Activated naive CD4-positive, alpha-beta T cell treated with anti-CD3 and anti-CD28 coated beads for 36 hours (primary cell): ENCODE measurements at regions not wholly inside any gene's neighbourhood (a gene's known extent, or its start where the extent isn't known, plus 50 kb on each side); places are given as distances from the start of the nearest gene placed in this dataset.
"Not testable (repeated sequence)": the region's sequence is repeated elsewhere in the genome, so short reads cannot be mapped to it uniquely, and the experiment has no call there.

ENCODE experiments used
- CTCF ChIA-PET: fragments of 350-600 bp; sonication (Branson Sonifier 250); formaldehyde crosslinking; loops from one replicate; lab custom pipeline; 2021; ENCODE audit warnings: antibody characterized with exemption; lab: Charles Lee
- DNase-seq: peaks from one replicate; pipeline ENCODE4 v3.0.0-alpha.2; 2020
- H3K27ac Mint-ChIP-seq: one replicate; pipeline ENCODE4 v1.8.0; 2021; ENCODE audit warnings: mild to moderate bottlenecking, mixed read lengths
- H3K27me3 Mint-ChIP-seq: one replicate; pipeline ENCODE4 v1.8.0; 2021; ENCODE audit warnings: low read depth, mixed read lengths
- H3K36me3 Mint-ChIP-seq: one replicate; pipeline ENCODE4 v1.8.0; 2021; ENCODE audit warnings: low read depth, mixed read lengths
- H3K4me1 Mint-ChIP-seq: one replicate; pipeline ENCODE4 v1.8.0; 2021; ENCODE audit warnings: low read depth, mixed read lengths
- H3K4me3 Mint-ChIP-seq: one replicate; pipeline ENCODE4 v1.8.0; 2021; ENCODE audit warnings: mild to moderate bottlenecking, moderate library complexity, mixed read lengths
- H3K9me3 Mint-ChIP-seq: one replicate; pipeline ENCODE4 v1.8.0; 2021; ENCODE audit warnings: mixed read lengths
- intact Hi-C: fragments of 100-400 bp; cut with micrococcal nuclease; formaldehyde crosslinking; loops from one replicate; pipeline ENCODE4 v1.15.1; 2023

DNA sequence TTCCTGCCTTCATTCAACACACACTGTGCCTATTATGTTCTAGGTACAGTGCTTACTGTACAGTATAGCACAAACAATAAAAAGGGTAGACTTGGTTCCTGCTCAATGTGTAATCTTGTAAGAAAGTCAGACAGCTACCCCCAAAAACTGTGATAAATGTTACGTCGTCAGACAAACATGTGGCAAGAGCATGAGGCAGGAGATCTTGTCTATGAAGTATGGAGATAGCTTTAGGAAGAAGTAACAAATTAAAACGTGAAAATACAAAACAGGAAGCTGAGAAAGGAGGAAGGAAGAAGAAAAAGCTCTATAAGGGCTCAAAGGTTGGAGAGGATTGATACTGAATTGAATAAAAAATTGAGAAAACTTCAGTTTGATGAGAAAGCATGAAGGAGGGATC is 276.2 kb upstream of the HNRNPA3 start:
- intact Hi-C loops = no loop called here
- no peak overlapping the region for H3K27ac Mint-ChIP-seq
- H3K4me3 Mint-ChIP-seq = no peak overlapping the region

DNA sequence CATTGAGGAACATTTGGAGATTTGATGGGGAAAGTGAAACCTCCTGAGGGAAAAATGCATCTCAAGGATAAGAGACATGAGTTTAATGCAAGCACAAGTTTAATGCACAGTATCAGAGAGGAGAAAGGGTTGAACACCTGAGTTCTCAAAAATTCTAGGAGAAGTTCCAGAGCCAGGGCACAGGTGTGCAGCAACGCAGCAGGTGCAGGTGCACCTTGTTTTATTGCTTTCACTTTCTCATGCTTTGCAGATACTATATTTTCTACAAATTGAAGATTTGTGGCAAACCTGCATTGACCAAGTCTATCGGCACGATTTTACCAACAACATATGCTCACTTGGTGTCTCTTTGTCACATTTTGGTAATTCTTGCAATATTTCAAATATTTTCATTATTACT is 267.6 kb upstream of the HNRNPA3 start:
- Mint-ChIP-seq H3K27ac (no peak overlapping the region), H3K27me3 (peaks cover 2% of the 10 kb centered on the region), H3K4me1 (no peaks in the 10 kb centered on the region), H3K36me3 (no peaks in the 10 kb centered on the region), H3K9me3 (no peaks in the 10 kb centered on the region), H3K4me3 (no peak overlapping the region)
- intact Hi-C loops = no loop called here
- CTCF ChIA-PET = no interaction called here
- no peak for DNase-seq

More for the DNA sequence above, 276.2 kb upstream of the HNRNPA3 start:
- H3K36me3 Mint-ChIP-seq = no peaks in the 10 kb centered on the region
- H3K27me3 Mint-ChIP-seq = peaks cover 8% of the 10 kb centered on the region
- no peaks in the 10 kb centered on the region for H3K9me3 Mint-ChIP-seq
- no peak for DNase-seq
- peaks cover 6% of the 10 kb centered on the region for H3K4me1 Mint-ChIP-seq
- CTCF ChIA-PET = no interaction called here

DNA sequence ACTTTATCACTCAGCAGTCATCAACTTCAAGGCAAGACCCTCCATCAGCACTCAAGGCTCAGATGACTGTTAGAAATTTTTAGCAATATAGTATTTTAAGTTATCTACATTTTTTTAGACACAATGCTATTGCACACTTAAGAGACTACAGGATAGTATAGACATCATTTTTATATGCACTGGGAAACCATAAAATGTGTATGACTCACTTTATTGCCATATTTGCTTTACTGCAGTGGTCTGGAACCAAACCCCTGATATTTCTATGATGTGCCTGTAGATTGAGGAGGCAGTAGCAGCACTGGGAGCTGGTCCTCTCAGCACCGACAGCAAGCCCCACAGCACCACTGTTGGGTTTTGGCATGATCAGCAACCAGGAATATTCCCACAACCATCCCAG is 264.8 kb upstream of the HNRNPA3 start:
- Mint-ChIP-seq H3K4me1 (no peaks in the 10 kb centered on the region), H3K9me3 (no peaks in the 10 kb centered on the region), H3K36me3 (no peaks in the 10 kb centered on the region), H3K27me3 (no peaks in the 10 kb centered on the region), H3K4me3 (no peak overlapping the region), H3K27ac (no peak overlapping the region)
- CTCF ChIA-PET = no interaction called here
- intact Hi-C loops = no loop called here
- DNase-seq = no peak

DNA sequence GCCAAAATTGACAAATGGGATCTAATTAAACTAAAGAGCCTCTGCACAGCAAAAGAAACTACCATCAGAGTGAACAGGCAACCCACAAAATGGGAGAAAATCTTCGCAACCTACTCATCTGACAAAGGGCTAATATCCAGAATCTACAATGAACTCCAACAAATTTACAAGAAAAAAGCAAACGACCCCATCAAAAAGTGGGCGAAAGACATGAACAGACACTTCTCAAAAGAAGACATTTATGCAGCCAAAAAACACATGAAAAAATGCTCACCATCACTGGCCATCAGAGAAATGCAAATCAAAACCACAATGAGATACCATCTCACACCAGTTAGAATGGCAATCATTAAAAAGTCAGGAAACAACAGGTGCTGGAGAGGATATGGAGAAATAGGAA is 261.4 kb upstream of the HNRNPA3 start:
- H3K27me3 Mint-ChIP-seq, CTCF ChIA-PET, H3K36me3 Mint-ChIP-seq, H3K4me3 Mint-ChIP-seq, H3K9me3 Mint-ChIP-seq, intact Hi-C loops, DNase-seq, H3K27ac Mint-ChIP-seq, H3K4me1 Mint-ChIP-seq: not testable (repeated sequence)

DNA sequence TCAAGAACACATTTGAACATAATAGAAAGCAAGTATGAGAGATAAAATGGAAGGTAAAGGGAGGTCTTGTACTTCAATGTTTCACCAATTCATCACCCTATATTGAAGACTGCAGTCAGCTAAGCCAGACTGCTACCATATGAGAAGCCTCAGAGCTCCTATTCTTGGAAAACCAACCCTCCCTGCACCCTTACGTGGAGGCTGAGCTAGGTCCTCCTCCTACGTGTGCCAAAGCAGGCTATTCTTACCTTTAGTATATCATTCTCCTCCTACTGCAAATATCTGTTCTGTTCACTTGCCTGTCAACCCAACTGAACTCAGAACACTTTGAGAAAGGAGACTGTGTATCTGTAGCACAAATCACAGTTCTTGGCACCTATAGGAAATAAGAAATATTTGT is 255.8 kb upstream of the HNRNPA3 start:
- intact Hi-C loops = no loop called here
- Mint-ChIP-seq H3K27ac (no peak overlapping the region), H3K4me3 (no peak overlapping the region), H3K9me3 (no peaks in the 10 kb centered on the region), H3K27me3 (peaks cover 14% of the 10 kb centered on the region), H3K4me1 (no peaks in the 10 kb centered on the region), H3K36me3 (no peaks in the 10 kb centered on the region)
- CTCF ChIA-PET = interaction anchor here (0.7 kb wide), 1 partner anchor 276 kb away, joined by 3 read pairs; no protein-coding TSS in a partner anchor
- DNase-seq = no peak

DNA sequence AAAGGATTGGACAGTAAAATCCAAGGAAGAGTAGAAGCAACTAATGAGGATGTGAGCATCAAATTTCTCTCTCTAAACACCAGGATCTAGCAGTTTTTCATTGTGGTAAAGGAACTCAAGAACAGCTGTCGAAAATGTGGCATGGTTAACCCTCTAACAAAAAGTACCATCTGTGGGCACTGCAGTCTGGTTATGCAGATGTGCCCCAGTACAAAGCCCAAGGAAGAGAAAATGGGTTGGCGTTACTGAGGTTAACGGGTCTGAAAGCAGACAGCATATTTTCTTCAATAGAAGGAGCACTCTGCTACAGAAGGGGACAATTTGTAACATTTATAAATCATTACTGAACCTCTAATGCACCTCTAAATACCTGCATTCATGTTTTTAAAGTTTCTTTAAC is 253.0 kb upstream of the HNRNPA3 start:
- intact Hi-C loops = no loop called here
- CTCF ChIA-PET = no interaction called here
- Mint-ChIP-seq H3K27ac (no peak overlapping the region), H3K4me1 (no peaks in the 10 kb centered on the region), H3K27me3 (peaks cover 19% of the 10 kb centered on the region), H3K9me3 (no peaks in the 10 kb centered on the region), H3K36me3 (no peaks in the 10 kb centered on the region), H3K4me3 (no peak overlapping the region)
- DNase-seq = no peak

DNA sequence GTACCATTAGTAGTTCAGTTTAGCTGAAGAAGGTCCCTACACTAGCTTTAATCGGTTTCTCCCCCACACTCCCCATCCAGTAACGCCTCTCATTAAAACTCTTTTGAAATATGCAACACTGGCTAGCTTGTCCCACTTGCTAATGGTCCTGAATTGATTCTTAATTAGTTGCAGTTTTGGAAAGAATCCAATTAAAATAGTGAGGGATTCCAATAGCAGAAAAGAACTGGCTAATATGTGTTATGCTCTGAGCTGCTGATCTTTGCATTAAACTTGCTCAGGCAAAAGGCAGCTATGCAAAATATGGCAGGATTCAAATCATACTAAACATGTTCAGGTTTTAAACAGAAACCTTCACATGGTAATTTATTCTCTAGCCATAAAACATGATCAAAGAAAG is 252.5 kb upstream of the HNRNPA3 start:
- no peaks in the 10 kb centered on the region for H3K9me3 Mint-ChIP-seq
- peaks cover 18% of the 10 kb centered on the region for H3K27me3 Mint-ChIP-seq
- no peaks in the 10 kb centered on the region for H3K36me3 Mint-ChIP-seq
- no peaks in the 10 kb centered on the region for H3K4me1 Mint-ChIP-seq
- H3K27ac Mint-ChIP-seq = no peak overlapping the region
- no peak for DNase-seq
- CTCF ChIA-PET = no interaction called here
- no peak overlapping the region for H3K4me3 Mint-ChIP-seq
- intact Hi-C loops = no loop called here

- H3K36me3 Mint-ChIP-seq = no peaks in the 10 kb centered on the region
- H3K4me3 Mint-ChIP-seq = no peak overlapping the region
- H3K4me1 Mint-ChIP-seq = no peaks in the 10 kb centered on the region
- DNase-seq = no peak
- H3K9me3 Mint-ChIP-seq = no peaks in the 10 kb centered on the region
- H3K27me3 Mint-ChIP-seq = peaks cover 13% of the 10 kb centered on the region
- H3K27ac Mint-ChIP-seq = no peak overlapping the region
- intact Hi-C loops = no loop called here
- CTCF ChIA-PET = no interaction called here
Measured at GRCh38 chr2:176960736-176961520, 251.7 kb upstream of the HNRNPA3 start.

DNA sequence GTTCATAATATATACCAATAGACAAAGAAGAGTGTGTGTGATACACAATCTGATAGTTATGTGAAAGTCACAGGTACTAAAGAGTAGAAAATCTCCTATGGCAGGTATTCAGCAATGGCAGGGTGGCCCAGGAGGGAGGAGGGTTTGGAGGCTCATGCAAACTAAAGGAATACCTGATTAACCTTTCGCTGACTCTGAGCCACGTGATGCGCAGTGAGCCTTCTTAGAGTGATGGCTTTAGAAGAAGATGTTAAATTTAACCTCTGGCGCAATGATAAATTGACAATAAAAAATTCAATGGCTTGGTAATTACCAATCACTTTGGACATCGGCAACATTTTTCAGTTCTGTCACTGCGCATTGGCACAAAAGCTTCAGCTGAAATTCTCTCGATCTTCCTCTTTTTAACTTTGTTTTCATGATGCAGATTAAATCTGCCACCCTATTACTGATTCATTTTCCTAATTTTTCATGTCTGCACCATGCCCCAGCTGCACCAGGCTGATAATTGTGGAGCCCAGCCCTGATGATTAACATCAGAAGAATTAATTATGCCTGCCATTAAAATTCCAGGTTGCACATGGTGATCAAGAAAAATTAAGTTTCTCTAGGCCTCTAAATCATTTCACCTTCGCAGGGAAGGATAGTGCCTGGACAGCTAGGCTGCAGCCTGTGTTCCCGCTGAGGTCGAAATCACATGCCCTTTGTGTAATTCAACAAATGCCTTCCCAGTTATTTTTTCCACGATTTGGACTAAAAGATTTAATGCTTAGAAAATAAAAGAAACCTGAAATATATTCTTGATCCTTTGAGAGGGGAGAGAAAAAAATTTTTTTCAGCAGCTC is 250.6 kb upstream of the HNRNPA3 start:
- H3K36me3 Mint-ChIP-seq = no peaks in the 10 kb centered on the region
- no peak for DNase-seq
- intact Hi-C loops = no loop called here
- H3K9me3 Mint-ChIP-seq = no peaks in the 10 kb centered on the region
- no peak overlapping the region for H3K4me3 Mint-ChIP-seq
- H3K27me3 Mint-ChIP-seq = peaks cover 13% of the 10 kb centered on the region
- CTCF ChIA-PET = interaction anchor here (1.1 to 1.4 kb wide), 2 partner anchors 82 to 187 kb away, joined by 3 to 4 read pairs; no protein-coding TSS in a partner anchor
- H3K27ac Mint-ChIP-seq = no peak overlapping the region
- H3K4me1 Mint-ChIP-seq = no peaks in the 10 kb centered on the region

- CTCF ChIA-PET = interaction anchor here (0.6 kb wide), 1 partner anchor 201 kb away, joined by 3 read pairs; no protein-coding TSS in a partner anchor
- no peak overlapping the region for H3K27ac Mint-ChIP-seq
Measured at GRCh38 chr2:176963568-176964287, 248.9 kb upstream of the HNRNPA3 start.

GRCh38 chr2:176967911-176968450 is 244.6 kb upstream of the HNRNPA3 start:
- intact Hi-C loops = no loop called here
- peaks cover 12% of the 10 kb centered on the region for H3K27me3 Mint-ChIP-seq
- H3K27ac Mint-ChIP-seq = no peak overlapping the region
- H3K4me3 Mint-ChIP-seq = no peak overlapping the region
- CTCF ChIA-PET = interaction anchor here (0.9 kb wide), 1 partner anchor 154 kb away, joined by 3 read pairs; no protein-coding TSS in a partner anchor
- no peaks in the 10 kb centered on the region for H3K4me1 Mint-ChIP-seq
- no peaks in the 10 kb centered on the region for H3K36me3 Mint-ChIP-seq
- no peaks in the 10 kb centered on the region for H3K9me3 Mint-ChIP-seq
- no peak for DNase-seq

More at GRCh38 chr2:176963568-176964287, 248.9 kb upstream of the HNRNPA3 start:
- Mint-ChIP-seq H3K4me1 (no peaks in the 10 kb centered on the region), H3K9me3 (no peaks in the 10 kb centered on the region), H3K4me3 (no peak overlapping the region), H3K27me3 (peaks cover 11% of the 10 kb centered on the region), H3K36me3 (no peaks in the 10 kb centered on the region)
- no peak for DNase-seq
- intact Hi-C loops = no loop called here
